Astrocyte (in vitro differentiated cells and primary cell): ENCODE measurements at regions not wholly inside any gene's neighbourhood (a gene's known extent, or its start where the extent isn't known, plus 50 kb on each side); places are given as distances from the start of the nearest gene placed in this dataset.

Experiments used
- DNase-seq: peaks from one replicate; pipeline ENCODE4 v3.0.0-alpha.2; 2010; ENCODE audit warnings: low read depth
- FAIRE-seq: peaks from 2 replicates; lab custom pipeline; 2011; peaks lifted over from hg19 to GRCh38; lab: Jason Lieb, UNC
- H2AFZ ChIP-seq: 2 replicates; pipeline ENCODE4 v1.6.0; 2012; ENCODE audit warnings: low read depth, low read length, inconsistent platforms
- H3K27ac ChIP-seq: 2 replicates; pipeline ENCODE4 v1.5.1; 2011; ENCODE audit warnings: low read depth, low read length, inconsistent platforms
- H3K27me3 ChIP-seq: 2 replicates; pipeline ENCODE4 v1.6.0; 2011; ENCODE audit warnings: low read length, inconsistent platforms; ENCODE audit not compliant: insufficient read depth
- H3K36me3 ChIP-seq: 2 replicates; pipeline ENCODE4 v1.5.1; 2011; ENCODE audit warnings: low read length, inconsistent platforms; ENCODE audit not compliant: insufficient read depth
- H3K4me1 ChIP-seq: 2 replicates; pipeline ENCODE4 v1.5.1; 2011; ENCODE audit warnings: low read length, inconsistent platforms; ENCODE audit not compliant: insufficient read depth
- H3K4me2 ChIP-seq: 2 replicates; pipeline ENCODE4 v1.6.0; 2012; ENCODE audit warnings: low read length, inconsistent platforms
- H3K4me3 ChIP-seq: 2 replicates; pipeline ENCODE4 v1.5.1; 2011; ENCODE audit warnings: low read depth, mild to moderate bottlenecking, low read length, inconsistent platforms; ENCODE audit not compliant: insufficient read depth
- H3K79me2 ChIP-seq: 2 replicates; pipeline ENCODE4 v1.6.0; 2012; ENCODE audit warnings: mild to moderate bottlenecking, low read length, inconsistent platforms; ENCODE audit not compliant: insufficient read depth
- H3K9ac ChIP-seq: 2 replicates; pipeline ENCODE4 v1.6.0; 2012; ENCODE audit warnings: mild to moderate bottlenecking, low read length, inconsistent platforms
- H3K9me3 ChIP-seq: 2 replicates; pipeline ENCODE4 v1.5.1; 2012; ENCODE audit warnings: low read depth, mild to moderate bottlenecking, low read length, inconsistent platforms; ENCODE audit not compliant: insufficient read depth
- H4K20me1 ChIP-seq: 2 replicates; pipeline ENCODE4 v1.6.0; 2012; ENCODE audit warnings: low read length, inconsistent platforms; ENCODE audit not compliant: insufficient read depth
- H3K27ac Mint-ChIP-seq: one replicate; pipeline ENCODE4 v1.8.0; 2021; ENCODE audit warnings: mild to moderate bottlenecking, mixed read lengths; ENCODE audit not compliant: unreplicated experiment
- H3K27me3 Mint-ChIP-seq: one replicate; pipeline ENCODE4 v1.8.0; 2021; ENCODE audit warnings: low read depth, mixed read lengths; ENCODE audit not compliant: unreplicated experiment
- H3K36me3 Mint-ChIP-seq: one replicate; pipeline ENCODE4 v1.8.0; 2021; ENCODE audit warnings: low read depth, mixed read lengths; ENCODE audit not compliant: unreplicated experiment
- H3K4me1 Mint-ChIP-seq: one replicate; pipeline ENCODE4 v1.8.0; 2021; ENCODE audit warnings: low read depth, mixed read lengths; ENCODE audit not compliant: unreplicated experiment
- H3K4me3 Mint-ChIP-seq: one replicate; pipeline ENCODE4 v1.8.0; 2021; ENCODE audit warnings: mild to moderate bottlenecking, moderate library complexity, mixed read lengths; ENCODE audit not compliant: unreplicated experiment
- H3K9me3 Mint-ChIP-seq: one replicate; pipeline ENCODE4 v1.8.0; 2021; ENCODE audit warnings: mild to moderate bottlenecking, mixed read lengths; ENCODE audit not compliant: unreplicated experiment
- CTCF ChIP-seq: IDR thresholded peaks from 2 replicates; pipeline ENCODE4 v1.5.1; 2011; ENCODE audit warnings: low read depth, mild to moderate bottlenecking, inconsistent platforms, low read length, moderate library complexity; ENCODE audit not compliant: insufficient read depth
- EZH2 ChIP-seq: IDR thresholded peaks from 2 replicates; pipeline ENCODE4 v1.6.1; 2012; ENCODE audit warnings: mild to moderate bottlenecking, low read length, inconsistent platforms; ENCODE audit not compliant: insufficient read depth

DNA sequence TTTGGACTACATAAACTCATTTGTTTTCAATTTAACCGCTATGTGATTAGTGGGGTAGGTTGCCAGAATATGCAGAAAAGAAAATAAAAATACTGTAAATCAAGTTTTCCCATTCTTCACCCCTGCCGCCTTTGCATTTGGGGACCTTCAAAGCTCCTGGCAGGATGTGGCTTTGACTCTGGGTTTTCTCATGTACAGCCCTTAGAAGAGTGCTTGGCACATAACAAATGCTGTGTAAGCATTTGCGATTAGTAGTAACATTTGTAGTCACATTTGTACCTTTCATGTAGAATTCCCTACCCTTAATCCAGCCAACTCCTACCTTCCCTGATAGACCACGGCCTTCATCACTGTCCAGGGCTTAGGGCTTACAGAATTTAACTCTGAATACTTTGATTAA lies 262.6 kb downstream of the MREG start:
- Histone ChIP-seq H3K4me2 (peak overlapping the region; percentile 57), H3K27ac (peak overlapping the region; percentile 83), H4K20me1 (no peaks in the 10 kb centered on the region), H3K9ac (peak overlapping the region; percentile 52), H3K36me3 (no peaks in the 10 kb centered on the region), H2AFZ (no peak overlapping the region), H3K9me3 (no peaks in the 10 kb centered on the region), H3K4me1 (peaks cover 38% of the 10 kb centered on the region), H3K79me2 (no peaks in the 10 kb centered on the region), H3K27me3 (no peaks in the 10 kb centered on the region), H3K4me3 (no peak overlapping the region)
- Mint-ChIP-seq H3K36me3 (no peaks in the 10 kb centered on the region), H3K9me3 (peaks cover 9% of the 10 kb centered on the region), H3K4me3 (no peak overlapping the region), H3K4me1 (peaks cover 51% of the 10 kb centered on the region), H3K27me3 (no peaks in the 10 kb centered on the region), H3K27ac (peak overlapping the region; percentile 68)
- TF ChIP-seq CTCF (no peak), EZH2 (no peak)
- no peak for DNase-seq
- no peak for FAIRE-seq

DNA sequence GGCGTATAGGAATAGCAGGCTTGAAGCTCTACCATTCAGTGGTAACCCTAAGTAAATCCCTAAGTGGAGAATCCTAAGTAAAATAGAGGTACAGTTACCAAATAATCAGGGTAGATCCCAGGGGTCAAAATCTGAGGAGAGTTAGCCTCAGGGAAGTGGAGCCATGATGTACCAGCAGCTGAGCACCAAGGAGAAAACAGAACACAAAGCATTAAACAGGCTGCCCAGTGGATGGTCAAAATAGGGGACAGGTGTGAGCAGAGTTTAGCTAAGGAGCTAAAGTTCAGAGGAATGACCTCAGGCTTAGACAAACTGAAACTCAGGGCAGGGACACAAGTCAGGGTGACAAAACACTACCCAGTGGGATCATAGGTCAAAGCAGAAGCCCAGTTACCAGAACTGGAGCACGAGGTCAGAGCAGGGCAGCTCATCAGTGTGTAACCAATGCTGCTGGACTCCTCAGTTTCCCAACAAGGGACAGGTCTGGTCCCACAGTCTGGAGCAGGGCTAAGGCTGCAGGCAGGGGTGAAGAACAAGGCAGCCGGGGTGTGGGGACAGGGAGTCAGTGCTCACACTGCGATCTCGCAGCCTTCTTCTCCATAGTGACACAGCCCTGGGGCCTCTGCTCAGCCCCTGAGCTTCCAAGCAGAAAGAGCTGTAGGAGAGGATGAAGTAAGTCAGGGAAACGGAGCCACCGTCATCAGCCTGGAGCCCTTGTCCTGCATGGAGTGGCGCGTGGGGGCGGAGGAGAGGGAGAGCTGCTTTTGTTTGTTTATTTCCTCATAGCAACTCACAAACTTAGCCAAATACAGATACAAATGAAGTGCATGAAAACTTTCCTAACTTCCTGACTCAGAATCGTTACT lies 264.0 kb downstream of the MREG start:
- Histone ChIP-seq H3K4me2 (no peak overlapping the region), H3K79me2 (no peaks in the 10 kb centered on the region), H3K27me3 (no peaks in the 10 kb centered on the region), H3K9me3 (no peaks in the 10 kb centered on the region), H3K4me3 (no peak overlapping the region), H3K4me1 (peaks cover 38% of the 10 kb centered on the region), H4K20me1 (no peaks in the 10 kb centered on the region), H3K9ac (no peak overlapping the region), H2AFZ (no peak overlapping the region), H3K27ac (no peak overlapping the region), H3K36me3 (no peaks in the 10 kb centered on the region)
- Mint-ChIP-seq H3K9me3 (peaks cover 6% of the 10 kb centered on the region), H3K27ac (peak overlapping the region; percentile 83), H3K4me1 (peaks cover 54% of the 10 kb centered on the region), H3K4me3 (peak overlapping the region; percentile 28), H3K36me3 (no peaks in the 10 kb centered on the region), H3K27me3 (no peaks in the 10 kb centered on the region)
- DNase-seq (peak; percentile 29), FAIRE-seq (no peak)
- TF ChIP-seq EZH2: no peak
- TF ChIP-seq CTCF: no peak

GRCh38 chr2:215748446-215748845 lies 264.9 kb downstream of the MREG start:
- Histone ChIP-seq H2AFZ (no peak overlapping the region), H3K4me1 (peaks cover 38% of the 10 kb centered on the region), H3K9ac (no peak overlapping the region), H3K4me2 (no peak overlapping the region), H3K27ac (no peak overlapping the region), H3K79me2 (no peaks in the 10 kb centered on the region), H3K9me3 (no peaks in the 10 kb centered on the region), H3K27me3 (no peaks in the 10 kb centered on the region), H4K20me1 (no peaks in the 10 kb centered on the region), H3K36me3 (no peaks in the 10 kb centered on the region), H3K4me3 (no peak overlapping the region)
- peaks cover 6% of the 10 kb centered on the region for H3K9me3 Mint-ChIP-seq
- DNase-seq (no peak), FAIRE-seq (no peak)
- no peaks in the 10 kb centered on the region for H3K27me3 Mint-ChIP-seq
- peaks cover 54% of the 10 kb centered on the region for H3K4me1 Mint-ChIP-seq
- H3K27ac Mint-ChIP-seq: no peak overlapping the region
- TF ChIP-seq CTCF (no peak), EZH2 (no peak)
- no peak overlapping the region for H3K4me3 Mint-ChIP-seq
- no peaks in the 10 kb centered on the region for H3K36me3 Mint-ChIP-seq
